ENCODE measurements at regions not wholly inside any gene's neighbourhood (a gene's known extent, or its start where the extent isn't known, plus 50 kb on each side); places are given as distances from the start of the nearest gene placed in this dataset.

- intact Hi-C loops (cut with DNase I), result no loop called here
- Histone ChIP-seq H3K4me1 (no peaks in the 10 kb centered on the region), H3K27me3 (no peaks in the 10 kb centered on the region), H3K27ac (no peak overlapping the region), H3K9me3 (no peaks in the 10 kb centered on the region), H3K4me3 (no peak overlapping the region), H3K36me3 (no peaks in the 10 kb centered on the region)
- ATAC-seq (no peak), DNase-seq (no peak)
- WGBS, 4 donors, result 79 to 92% (median 89%) methylated on average over 1 of the region's 1 CpG
- TF ChIP-seq, protein P1, sequence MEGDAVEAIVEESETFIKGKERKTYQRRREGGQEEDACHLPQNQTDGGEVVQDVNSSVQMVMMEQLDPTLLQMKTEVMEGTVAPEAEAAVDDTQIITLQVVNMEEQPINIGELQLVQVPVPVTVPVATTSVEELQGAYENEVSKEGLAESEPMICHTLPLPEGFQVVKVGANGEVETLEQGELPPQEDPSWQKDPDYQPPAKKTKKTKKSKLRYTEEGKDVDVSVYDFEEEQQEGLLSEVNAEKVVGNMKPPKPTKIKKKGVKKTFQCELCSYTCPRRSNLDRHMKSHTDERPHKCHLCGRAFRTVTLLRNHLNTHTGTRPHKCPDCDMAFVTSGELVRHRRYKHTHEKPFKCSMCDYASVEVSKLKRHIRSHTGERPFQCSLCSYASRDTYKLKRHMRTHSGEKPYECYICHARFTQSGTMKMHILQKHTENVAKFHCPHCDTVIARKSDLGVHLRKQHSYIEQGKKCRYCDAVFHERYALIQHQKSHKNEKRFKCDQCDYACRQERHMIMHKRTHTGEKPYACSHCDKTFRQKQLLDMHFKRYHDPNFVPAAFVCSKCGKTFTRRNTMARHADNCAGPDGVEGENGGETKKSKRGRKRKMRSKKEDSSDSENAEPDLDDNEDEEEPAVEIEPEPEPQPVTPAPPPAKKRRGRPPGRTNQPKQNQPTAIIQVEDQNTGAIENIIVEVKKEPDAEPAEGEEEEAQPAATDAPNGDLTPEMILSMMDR (IDR thresholded peaks at IDR 0.05), result no peak
- no peak for TF ChIP-seq POLR2A (IDR thresholded peaks at IDR 0.05)
These were observed 454.0 kb upstream of the SORCS1 start for GRCh38 chr10:107618504-107618994.

DNA sequence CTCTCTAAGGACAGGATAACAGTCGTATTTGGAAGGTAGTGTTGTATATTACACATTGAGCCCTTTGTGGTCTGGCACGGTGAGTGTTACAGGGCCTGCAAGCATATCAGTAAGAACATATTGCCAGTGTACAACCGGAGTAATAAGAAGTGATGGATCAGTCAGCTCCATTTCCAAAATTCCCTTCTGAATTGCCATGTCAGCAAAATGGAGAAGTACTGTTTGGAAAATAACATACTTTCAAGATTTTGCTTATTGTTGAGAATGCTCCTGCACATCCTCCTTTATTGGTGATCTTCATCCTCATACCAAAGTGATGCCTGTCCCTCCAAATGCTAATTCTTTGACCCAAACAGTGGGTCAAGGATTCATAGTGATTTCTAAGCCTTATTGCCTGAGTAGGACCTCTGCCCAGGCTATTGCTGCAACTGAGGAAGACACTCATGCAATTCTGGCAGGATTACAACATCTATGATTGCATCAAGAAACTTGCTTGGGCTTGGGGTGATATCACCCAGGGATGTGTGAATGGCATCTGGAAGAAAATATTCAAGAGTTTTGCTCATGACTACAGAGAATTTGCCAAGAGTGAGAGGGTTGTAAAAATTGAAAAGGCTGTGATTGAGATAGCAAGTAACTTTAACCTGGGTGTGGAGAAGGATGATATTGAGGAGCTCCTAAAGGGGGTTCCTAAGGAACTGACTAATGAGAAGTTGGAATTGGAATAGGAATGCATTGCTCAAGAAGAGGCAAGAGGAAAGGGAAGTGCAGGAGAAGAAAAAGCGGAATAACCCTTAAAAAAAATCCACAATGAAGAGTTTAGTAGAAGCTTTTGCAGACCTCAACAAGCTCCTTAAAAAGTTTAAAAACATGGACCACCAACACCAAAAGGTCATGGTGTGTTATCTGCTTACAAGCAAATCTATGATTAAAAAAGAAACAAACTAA lies 452.2 kb upstream of the SORCS1 start:
- H3K27me3 ChIP-seq, result no peaks in the 10 kb centered on the region
- H3K4me1 ChIP-seq, result no peaks in the 10 kb centered on the region
- no peaks in the 10 kb centered on the region for H3K9me3 ChIP-seq
- H3K27ac ChIP-seq, result no peak overlapping the region
- intact Hi-C loops (cut with DNase I), result no loop called here
- ATAC-seq, result no peak
- H3K4me3 ChIP-seq, result no peak overlapping the region
- WGBS, 4 donors, result 81 to 87% (median 84%) methylated on average over 4 of the region's 4 CpGs
- TF ChIP-seq, protein P1 (IDR thresholded peaks at IDR 0.05), result no peak
- no peak for TF ChIP-seq POLR2A (IDR thresholded peaks at IDR 0.05)
- no peaks in the 10 kb centered on the region for H3K36me3 ChIP-seq
- DNase-seq, result no peak

DNA sequence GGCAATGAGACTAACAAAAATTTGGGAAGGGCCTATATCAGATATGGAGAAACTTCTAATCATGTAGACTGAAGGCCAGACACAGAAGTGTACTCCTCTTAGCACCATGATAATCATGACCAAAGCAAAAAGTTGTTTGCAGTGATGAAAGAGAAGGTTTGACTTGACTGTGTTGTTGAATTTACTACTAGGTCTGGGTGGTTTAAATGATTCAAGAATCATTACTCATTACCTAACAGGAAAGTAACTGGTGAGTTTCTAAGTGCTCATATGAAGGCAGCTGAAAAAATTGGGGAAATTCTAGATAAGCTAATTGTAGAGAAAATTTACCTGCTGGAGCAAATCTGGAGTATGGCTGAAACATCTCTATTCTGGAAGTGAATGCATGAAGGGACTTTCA lies 451.5 kb upstream of the SORCS1 start:
- no peak for ATAC-seq
- no peak for DNase-seq
- no peak overlapping the region for H3K4me3 ChIP-seq
- H3K36me3 ChIP-seq, result no peaks in the 10 kb centered on the region
- H3K4me1 ChIP-seq, result no peaks in the 10 kb centered on the region
- TF ChIP-seq POLR2A (IDR thresholded peaks at IDR 0.05), result no peak
- TF ChIP-seq, protein P1 (IDR thresholded peaks at IDR 0.05), result no peak
- H3K9me3 ChIP-seq, result no peaks in the 10 kb centered on the region
- intact Hi-C loops (cut with DNase I), result no loop called here
- no peak overlapping the region for H3K27ac ChIP-seq
- no peaks in the 10 kb centered on the region for H3K27me3 ChIP-seq

DNA sequence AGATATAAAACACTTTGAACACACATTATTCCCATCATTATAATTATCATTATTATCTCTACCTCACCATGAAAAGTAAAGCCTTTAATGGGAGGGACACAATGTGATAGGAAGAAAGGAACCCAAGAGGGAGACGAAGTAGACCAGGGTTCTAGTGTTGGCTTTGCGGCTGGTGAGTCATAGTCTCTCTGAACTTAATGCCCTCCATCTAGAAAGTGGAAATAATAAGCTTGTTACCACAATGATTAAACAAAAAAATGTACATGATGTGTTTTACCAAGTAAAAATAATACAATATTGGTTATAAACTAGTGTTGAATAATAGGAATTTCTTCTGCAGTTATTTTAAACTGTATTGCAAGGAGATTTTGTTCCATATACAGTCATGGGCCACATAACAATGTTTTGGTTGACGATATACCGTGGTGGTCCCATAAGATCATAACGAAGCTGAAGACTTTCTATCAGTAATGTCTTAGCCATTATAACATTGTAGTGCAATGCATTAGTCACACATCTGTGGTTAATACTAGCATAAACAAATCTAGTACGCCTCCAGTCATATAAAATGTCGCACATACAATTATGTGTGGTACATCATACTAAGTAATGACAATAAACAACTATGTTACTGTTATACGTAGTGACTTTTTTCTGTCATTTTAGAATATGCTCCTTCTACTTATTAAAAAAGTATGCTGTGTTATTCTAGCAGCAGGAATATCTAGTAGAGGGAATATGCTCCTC lies 450.6 kb upstream of the SORCS1 start:
- 74 to 92% (median 89%) methylated on average over 8 of the region's 8 CpGs for WGBS, 4 donors
- no peak overlapping the region for H3K27ac ChIP-seq
- ATAC-seq (no peak), DNase-seq (no peak)
- TF ChIP-seq, protein P1 (IDR thresholded peaks at IDR 0.05), result no peak
- no peak for TF ChIP-seq POLR2A (IDR thresholded peaks at IDR 0.05)
- intact Hi-C loops (cut with DNase I), result no loop called here
- H3K36me3 ChIP-seq, result no peaks in the 10 kb centered on the region
- H3K27me3 ChIP-seq, result no peaks in the 10 kb centered on the region
- H3K9me3 ChIP-seq, result no peaks in the 10 kb centered on the region
- no peaks in the 10 kb centered on the region for H3K4me1 ChIP-seq
- no peak overlapping the region for H3K4me3 ChIP-seq

Measured in heart left ventricle (tissue), 16 donors.